CD1c-positive myeloid dendritic cell (primary cell): ENCODE measurements at regions not wholly inside any gene's neighbourhood (a gene's known extent, or its start where the extent isn't known, plus 50 kb on each side); places are given as distances from the start of the nearest gene placed in this dataset.
"Not testable (repeated sequence)": the region's sequence is repeated elsewhere in the genome, so short reads cannot be mapped to it uniquely, and the experiment has no call there.

Experiments
- DNase-seq: peaks from one replicate; pipeline ENCODE4 v3.0.0-alpha.2; 2016; ENCODE audit errors: extremely low spot score

GRCh38 chr15:62407962-62408361, 242.9 kb upstream of the C2CD4B start:
- DNase-seq = no peak

GRCh38 chr15:62409466-62409865, 244.4 kb upstream of the C2CD4B start:
- DNase-seq = no peak

GRCh38 chr15:62412686-62413085, 247.6 kb upstream of the C2CD4B start:
- DNase-seq = no peak

DNA sequence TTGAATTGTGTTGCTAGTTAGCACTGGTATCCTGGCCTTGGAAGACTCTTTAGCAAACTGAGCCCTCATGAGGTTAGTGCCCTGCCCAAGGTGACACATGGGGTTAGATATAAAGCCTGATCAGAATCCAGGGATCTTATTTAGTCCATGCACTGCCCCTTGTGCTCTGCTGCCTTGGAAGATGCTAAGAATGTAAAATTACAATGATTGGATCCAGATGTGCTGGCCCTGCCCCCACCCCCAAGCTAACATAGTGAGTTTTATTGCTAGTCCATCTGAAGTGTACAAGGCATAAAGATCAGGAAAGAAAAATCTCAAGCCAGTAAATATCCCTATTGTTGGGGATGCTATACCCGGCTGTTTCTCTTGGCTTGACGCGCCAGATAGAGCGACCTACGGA, 248.1 kb upstream of the C2CD4B start:
- DNase-seq = no peak

- no peak for DNase-seq
Observed at GRCh38 chr15:62413786-62414185, 248.7 kb upstream of the C2CD4B start.

DNA sequence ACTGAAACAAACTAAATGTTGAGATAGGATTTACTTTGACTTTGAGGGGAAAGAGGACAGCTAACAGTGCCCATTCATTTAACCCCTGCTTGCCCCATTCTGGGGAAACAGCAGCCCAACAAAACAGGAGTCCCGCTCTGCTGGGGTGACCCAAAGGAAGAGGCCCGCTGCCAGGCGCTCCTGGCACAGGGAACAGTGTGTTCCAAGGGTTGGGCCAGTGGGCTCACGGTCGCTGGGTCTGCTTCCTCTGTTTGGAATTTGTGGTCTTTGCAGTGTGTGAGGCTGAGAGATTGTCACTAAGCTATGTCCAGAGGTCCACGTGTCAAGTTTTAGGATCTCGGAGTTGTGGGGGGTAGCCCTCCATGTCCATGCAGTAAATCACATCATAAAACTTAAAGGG, 250.4 kb upstream of the C2CD4B start:
- DNase-seq = no peak

DNA sequence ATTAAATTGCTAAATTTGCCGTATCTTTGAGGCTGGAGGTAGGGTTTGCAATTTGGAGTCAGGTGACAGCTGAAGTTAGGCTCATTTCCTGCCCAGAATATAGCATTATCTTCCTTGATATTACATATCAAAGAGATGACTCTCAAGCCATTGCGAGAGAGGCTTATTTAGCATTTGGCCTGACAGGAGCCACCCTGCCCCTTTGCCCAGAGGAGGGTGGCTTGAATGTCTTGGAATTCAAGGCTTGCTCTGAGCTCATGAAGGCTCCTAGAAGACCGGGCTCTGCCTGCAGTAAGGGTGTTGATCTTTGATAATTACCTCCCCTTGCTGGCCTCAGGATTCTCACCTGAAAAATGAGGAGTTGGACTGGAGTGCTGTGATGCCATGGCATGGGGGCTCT, 251.4 kb upstream of the C2CD4B start:
- no peak for DNase-seq

- no peak for DNase-seq
Observed at GRCh38 chr15:62417439-62417838, 252.4 kb upstream of the C2CD4B start.

GRCh38 chr15:62418496-62418895, 253.4 kb upstream of the C2CD4B start:
- DNase-seq = not testable (repeated sequence)

GRCh38 chr15:62419192-62419591, 254.1 kb upstream of the C2CD4B start:
- no peak for DNase-seq

DNA sequence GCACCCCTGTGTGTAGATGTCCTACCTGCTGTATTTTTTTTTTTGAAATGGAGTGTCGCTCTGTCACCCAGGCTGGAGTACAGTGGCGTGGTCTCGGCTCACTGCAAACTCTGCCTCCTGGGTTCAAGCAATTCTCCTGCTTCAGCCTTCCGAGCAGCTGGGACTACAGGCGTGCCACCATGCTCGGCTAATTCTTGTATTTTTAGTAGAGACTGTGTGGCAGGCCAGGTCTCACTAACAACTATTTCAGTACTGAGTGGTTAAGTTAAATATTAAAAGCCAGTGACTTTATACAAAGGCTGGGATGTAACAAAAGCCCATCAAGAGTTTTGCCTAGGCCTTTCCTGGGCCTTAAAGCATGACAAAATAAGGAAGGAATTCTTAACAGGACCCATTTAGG, 255.3 kb upstream of the C2CD4B start:
- not testable (repeated sequence) for DNase-seq

GRCh38 chr15:62421289-62421688, 256.2 kb upstream of the C2CD4B start:
- DNase-seq = no peak

- no peak for DNase-seq
Observed at GRCh38 chr15:62426387-62426956, 261.4 kb upstream of the C2CD4B start.

DNA sequence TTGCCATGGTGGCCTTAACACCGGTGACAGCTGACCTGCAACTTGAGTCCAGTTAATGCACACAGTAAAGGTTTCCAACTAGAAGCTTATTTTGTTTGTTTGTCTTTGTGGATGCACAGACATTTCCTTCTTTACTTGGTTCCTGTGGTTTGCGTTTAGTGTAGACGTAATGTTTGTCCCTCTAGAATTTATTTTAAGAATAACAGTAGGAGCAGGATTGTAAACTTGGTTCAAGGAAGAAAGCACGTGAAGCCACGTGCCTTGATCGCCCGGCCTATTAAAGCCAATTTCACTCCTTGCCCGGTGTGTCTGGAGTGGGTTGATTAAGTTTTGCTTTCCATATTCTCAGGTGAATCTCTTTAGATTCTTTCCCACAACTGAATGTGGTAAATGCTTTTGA, 263.2 kb upstream of the C2CD4B start:
- no peak for DNase-seq

GRCh38 chr15:62428851-62429598, 263.9 kb upstream of the C2CD4B start:
- no peak for DNase-seq

DNA sequence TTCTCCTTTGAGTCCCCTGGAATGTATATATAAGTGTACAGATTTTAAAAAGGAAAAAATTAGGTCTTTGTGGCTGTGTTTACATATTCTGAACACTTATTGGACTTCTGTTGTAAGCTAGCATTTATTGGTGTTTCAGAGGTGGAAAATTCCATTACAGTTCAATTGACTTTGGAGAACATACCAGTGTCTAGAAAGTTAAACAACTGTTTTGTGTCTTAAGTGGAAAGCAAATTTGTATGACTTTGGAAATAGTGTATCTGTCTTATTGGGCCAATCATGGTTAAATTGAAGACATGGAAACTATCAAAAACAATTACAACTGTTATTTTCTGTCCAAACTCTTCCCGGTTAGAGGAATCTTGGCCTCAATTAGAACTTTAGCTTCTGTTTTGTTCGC, 265.0 kb upstream of the C2CD4B start:
- no peak for DNase-seq

DNA sequence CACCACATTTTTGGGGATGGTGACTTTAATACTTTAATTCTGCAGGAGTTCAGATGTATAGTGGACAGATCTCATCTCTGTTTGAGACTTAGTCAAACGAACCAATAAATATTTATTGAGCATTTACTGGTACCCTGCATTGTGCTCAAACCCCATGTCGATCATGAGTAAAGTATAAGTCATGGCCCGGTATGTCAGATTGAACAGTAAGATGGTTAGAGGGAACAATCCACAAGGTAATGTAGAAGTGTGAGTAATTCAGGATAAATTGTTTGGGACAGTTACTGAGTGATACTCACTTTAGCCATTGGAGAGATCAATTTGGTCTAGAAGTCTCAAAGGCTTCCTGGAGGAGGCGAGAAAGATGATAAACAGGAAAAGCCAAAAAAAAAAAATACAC, 265.5 kb upstream of the C2CD4B start:
- no peak for DNase-seq

DNA sequence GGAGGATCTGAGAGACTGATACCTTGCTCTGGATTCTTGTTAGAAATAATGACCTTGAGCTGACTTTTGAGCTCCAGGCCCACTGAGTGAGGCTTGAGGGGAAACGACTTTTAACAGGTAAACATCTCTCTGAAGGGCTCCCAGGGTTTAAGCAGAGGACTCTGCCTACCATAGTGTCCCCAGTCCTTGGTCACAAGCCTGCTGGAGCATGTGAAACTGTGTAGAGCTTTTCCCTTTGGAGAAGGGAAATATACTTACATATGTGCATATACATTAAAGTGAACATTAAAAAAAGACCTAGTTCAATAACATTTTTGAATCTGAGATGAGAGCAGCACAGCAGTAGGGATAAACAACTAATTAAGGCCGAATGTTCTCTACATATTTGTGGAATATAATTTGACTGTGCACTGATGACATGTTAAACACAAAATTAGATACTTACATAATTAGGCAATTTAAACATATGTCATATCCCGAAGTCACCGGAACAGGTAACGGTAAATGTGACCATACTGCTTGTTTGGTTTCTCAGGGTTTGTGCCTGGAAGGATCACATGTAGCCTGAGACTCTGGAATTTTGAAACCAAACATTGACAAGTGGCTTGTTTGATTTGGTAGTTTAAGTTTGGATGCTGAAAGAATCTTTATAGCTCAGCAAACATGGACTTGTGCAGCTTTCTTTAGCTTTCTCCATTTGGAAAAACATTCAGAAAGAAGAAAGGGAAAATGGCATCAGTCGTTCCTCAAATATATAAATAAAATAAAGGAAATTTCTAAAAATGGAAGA, 266.1 kb upstream of the C2CD4B start:
- no peak for DNase-seq

DNA sequence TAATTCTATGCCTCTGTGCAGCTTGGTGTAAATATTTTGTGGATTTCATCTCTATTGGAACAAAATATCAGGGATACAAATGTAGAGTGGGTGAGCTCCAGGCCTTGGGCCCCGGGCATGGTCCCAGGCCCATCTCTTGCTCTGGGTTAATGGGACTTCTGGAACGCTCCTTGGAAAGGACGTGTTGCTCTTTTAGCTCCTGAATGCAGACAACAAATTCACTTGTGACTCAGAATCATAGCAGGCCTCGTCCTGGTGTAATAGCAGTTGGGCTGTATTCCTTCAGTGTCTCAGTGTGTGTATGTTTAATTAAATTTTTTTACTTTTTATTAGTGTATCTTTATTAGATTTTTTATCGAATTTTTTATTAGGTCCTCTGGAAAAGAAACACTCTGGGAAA, 266.7 kb upstream of the C2CD4B start:
- no peak for DNase-seq

DNA sequence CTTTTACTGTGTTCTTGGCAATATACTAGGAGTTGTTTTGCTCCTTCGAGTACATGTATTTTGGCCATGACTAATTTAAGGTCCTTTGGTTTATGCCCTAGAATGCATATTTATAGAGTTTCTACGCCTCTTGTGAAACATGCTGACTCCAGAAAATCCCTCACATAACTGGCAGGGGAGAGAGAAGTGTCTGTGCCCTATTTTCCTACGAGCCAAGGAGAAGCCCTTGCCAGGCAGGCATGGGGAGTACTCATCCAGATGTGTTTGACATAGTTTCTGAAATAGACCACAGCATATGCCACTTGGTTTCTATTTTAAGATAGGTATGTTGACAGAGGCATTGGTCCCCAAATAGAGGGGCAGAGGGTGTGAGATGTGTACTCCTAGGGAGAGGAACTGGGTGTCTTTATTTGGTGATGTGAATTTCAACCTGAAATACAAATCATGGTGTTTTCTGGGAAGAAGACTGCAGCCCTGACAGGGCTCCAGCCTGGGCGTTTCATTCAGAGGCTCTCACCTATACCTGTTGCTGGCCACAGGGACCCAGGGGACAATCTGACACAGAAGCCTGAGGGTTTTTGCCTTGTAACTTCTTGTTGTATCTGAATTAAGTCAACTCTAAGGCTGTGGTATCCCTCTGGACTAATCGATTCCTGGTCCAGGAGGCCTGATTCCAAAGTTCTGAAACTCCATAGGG, 267.8 kb upstream of the C2CD4B start:
- no peak for DNase-seq

DNA sequence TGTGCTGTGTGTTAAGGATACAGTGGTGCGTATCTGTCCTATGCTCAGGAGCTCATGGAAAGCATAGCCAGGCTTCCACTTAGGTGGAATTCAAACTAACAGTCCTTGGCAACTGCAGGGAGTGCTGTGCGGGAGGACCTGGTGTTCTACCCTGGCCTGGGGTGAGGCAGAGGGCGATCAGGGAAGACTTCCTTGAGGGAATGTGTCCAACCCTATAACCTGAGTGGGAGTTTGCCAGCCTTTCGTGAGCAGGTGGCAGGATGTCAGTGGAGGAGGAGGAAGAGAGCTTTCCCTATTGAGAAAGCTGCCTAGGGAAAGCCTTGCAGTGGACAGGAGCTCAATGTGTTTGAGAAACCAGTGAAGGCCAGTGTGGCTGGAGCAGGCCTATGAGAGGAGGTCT, 271.1 kb upstream of the C2CD4B start:
- DNase-seq = no peak

- DNase-seq = no peak
Observed at GRCh38 chr15:62437753-62438152, 272.7 kb upstream of the C2CD4B start.
